Retinal pigment epithelial cell (primary cell): ENCODE measurements at regions not wholly inside any gene's neighbourhood (a gene's known extent, or its start where the extent isn't known, plus 50 kb on each side); places are given as distances from the start of the nearest gene placed in this dataset.

Experiments used
- DNase-seq: peaks from one replicate; pipeline ENCODE4 v3.0.0-alpha.2; 2010; ENCODE audit warnings: low read depth
- H3K4me3 ChIP-seq: 2 replicates; pipeline ENCODE4 v1.5.1; 2011; ENCODE audit warnings: mild to moderate bottlenecking, low read length, control low read depth, moderate library complexity
- TF ChIP-seq, protein P1 (sequence below): conservative IDR thresholded peaks from 2 replicates; pipeline ENCODE4 v1.5.1; 2011; ENCODE audit warnings: low read depth, low read length, control low read depth, inconsistent platforms

GRCh38 chr18:30280186-30280585 lies 762.4 kb downstream of the DSC3 start:
- TF ChIP-seq, protein P1, sequence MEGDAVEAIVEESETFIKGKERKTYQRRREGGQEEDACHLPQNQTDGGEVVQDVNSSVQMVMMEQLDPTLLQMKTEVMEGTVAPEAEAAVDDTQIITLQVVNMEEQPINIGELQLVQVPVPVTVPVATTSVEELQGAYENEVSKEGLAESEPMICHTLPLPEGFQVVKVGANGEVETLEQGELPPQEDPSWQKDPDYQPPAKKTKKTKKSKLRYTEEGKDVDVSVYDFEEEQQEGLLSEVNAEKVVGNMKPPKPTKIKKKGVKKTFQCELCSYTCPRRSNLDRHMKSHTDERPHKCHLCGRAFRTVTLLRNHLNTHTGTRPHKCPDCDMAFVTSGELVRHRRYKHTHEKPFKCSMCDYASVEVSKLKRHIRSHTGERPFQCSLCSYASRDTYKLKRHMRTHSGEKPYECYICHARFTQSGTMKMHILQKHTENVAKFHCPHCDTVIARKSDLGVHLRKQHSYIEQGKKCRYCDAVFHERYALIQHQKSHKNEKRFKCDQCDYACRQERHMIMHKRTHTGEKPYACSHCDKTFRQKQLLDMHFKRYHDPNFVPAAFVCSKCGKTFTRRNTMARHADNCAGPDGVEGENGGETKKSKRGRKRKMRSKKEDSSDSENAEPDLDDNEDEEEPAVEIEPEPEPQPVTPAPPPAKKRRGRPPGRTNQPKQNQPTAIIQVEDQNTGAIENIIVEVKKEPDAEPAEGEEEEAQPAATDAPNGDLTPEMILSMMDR, result no peak
- DNase-seq, result no peak
- no peak overlapping the region for H3K4me3 ChIP-seq

- no peak for DNase-seq
- H3K4me3 ChIP-seq, result no peak overlapping the region
- TF ChIP-seq, protein P1, result no peak
Observed at GRCh38 chr18:30277676-30278075, 764.9 kb downstream of the DSC3 start.

DNA sequence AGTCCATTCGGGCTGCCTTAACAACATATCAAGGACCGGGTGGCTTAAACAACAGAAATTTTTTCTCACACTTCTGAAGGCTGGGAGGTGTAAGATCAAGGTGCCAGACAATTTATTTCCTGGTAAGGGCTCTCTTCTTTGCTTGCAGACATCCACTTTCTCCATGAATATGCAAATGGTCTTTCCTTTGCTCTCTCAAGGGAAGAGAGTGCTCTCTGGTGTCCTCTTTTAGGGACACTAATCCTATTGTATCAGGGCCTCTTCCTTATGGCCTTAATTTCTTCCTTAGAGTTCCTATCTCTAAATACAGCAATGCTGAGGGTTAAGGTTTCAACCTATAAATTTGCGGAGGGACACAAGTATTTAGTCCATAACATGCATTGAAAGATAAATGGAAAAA lies 770.8 kb downstream of the DSC3 start:
- TF ChIP-seq, protein P1, result no peak
- DNase-seq, result no peak
- no peak overlapping the region for H3K4me3 ChIP-seq

DNA sequence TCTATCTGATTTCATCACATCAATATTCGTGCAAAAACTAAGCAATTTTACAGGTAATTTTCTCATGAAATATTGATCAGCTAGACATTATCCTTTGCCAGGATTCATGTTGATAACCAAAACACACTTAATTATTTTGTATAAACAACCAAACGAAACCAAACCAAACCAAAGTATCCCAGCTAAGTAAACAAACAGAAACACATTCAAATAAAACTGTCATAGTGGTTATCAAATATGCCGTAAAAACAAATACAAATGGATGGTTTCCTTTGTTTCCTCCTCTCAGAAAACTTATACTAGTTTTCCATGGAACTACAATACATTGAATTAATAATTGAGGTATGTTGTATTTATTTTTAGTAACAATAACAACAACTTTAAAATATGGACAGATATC lies 777.4 kb downstream of the DSC3 start:
- TF ChIP-seq, protein P1, result no peak
- no peak overlapping the region for H3K4me3 ChIP-seq
- DNase-seq, result no peak

DNA sequence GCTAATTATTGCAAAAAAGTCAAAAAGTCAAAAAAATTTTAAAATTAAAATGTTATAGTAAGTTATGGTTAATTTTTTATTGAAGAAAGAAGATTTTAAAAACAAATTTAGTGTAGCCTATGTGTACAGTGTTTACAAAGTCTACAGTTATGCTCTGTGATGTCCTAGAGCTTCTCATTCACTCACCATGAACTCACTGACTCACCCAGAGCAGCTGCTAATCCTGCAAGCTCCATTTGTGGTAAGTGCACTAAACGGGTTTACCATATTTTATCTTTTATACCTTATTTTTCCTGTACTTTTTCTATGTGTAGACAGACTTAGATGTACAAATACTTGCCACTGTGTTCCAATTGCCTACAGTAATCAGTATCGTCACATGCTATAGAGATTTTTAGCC lies 788.2 kb downstream of the DSC3 start:
- TF ChIP-seq, protein P1, result no peak
- no peak for DNase-seq
- H3K4me3 ChIP-seq, result no peak overlapping the region

- TF ChIP-seq, protein P1, result no peak
- no peak overlapping the region for H3K4me3 ChIP-seq
Observed at GRCh38 chr18:30248056-30248455, 794.5 kb downstream of the DSC3 start.

GRCh38 chr18:30245766-30246455 lies 796.6 kb downstream of the DSC3 start:
- no peak overlapping the region for H3K4me3 ChIP-seq
- no peak for DNase-seq
- TF ChIP-seq, protein P1, result no peak

More at GRCh38 chr18:30248056-30248455, 794.5 kb downstream of the DSC3 start:
- no peak for DNase-seq
